HG03354 (cell line): ENCODE measurements at regions not wholly inside any gene's neighbourhood (a gene's known extent, or its start where the extent isn't known, plus 50 kb on each side); places are given as distances from the start of the nearest gene placed in this dataset.

Experiments
- ATAC-seq: cut with Tn5 transposase; IDR thresholded peaks from one replicate; pipeline ENCODE4 v1.9.1; 2021; ENCODE audit warnings: mild to moderate bottlenecking; ENCODE audit not compliant: unreplicated experiment, poor library complexity, severe bottlenecking

GRCh38 chr6:91575032-91575431 lies 988.2 kb upstream of the MAP3K7 start:
- ATAC-seq = peak; percentile 92

- ATAC-seq = no peak
Observed at GRCh38 chr6:91573826-91574416, 987.0 kb upstream of the MAP3K7 start.

- no peak for ATAC-seq
Observed at GRCh38 chr6:91572878-91573277, 986.0 kb upstream of the MAP3K7 start.

GRCh38 chr6:91569071-91569470 lies 982.2 kb upstream of the MAP3K7 start:
- ATAC-seq = no peak

- ATAC-seq = no peak
Observed at GRCh38 chr6:91566467-91566866, 979.6 kb upstream of the MAP3K7 start.

- no peak for ATAC-seq
Observed at GRCh38 chr6:91565207-91565606, 978.3 kb upstream of the MAP3K7 start.

GRCh38 chr6:91562955-91563354 lies 976.1 kb upstream of the MAP3K7 start:
- ATAC-seq = no peak

- ATAC-seq = no peak
Observed at GRCh38 chr6:91560409-91560808, 973.5 kb upstream of the MAP3K7 start.

- no peak for ATAC-seq
Observed at GRCh38 chr6:91540902-91541301, 954.0 kb upstream of the MAP3K7 start.

- ATAC-seq = no peak
Observed at GRCh38 chr6:91539456-91539855, 952.6 kb upstream of the MAP3K7 start.

GRCh38 chr6:91538622-91539021 lies 951.8 kb upstream of the MAP3K7 start:
- no peak for ATAC-seq

GRCh38 chr6:91534614-91535013 lies 947.7 kb upstream of the MAP3K7 start:
- ATAC-seq = no peak

GRCh38 chr6:91523511-91523910 lies 936.6 kb upstream of the MAP3K7 start:
- no peak for ATAC-seq

- ATAC-seq = no peak
Observed at GRCh38 chr6:91521999-91522398, 935.1 kb upstream of the MAP3K7 start.

- ATAC-seq = no peak
Observed at GRCh38 chr6:91509711-91510110, 922.8 kb upstream of the MAP3K7 start.

GRCh38 chr6:91509039-91509438 lies 922.2 kb upstream of the MAP3K7 start:
- no peak for ATAC-seq

GRCh38 chr6:91506509-91506908 lies 919.6 kb upstream of the MAP3K7 start:
- no peak for ATAC-seq

GRCh38 chr6:91505199-91505598 lies 918.3 kb upstream of the MAP3K7 start:
- no peak for ATAC-seq

GRCh38 chr6:91501930-91502329 lies 915.1 kb upstream of the MAP3K7 start:
- ATAC-seq = no peak

GRCh38 chr6:91500689-91501303 lies 913.9 kb upstream of the MAP3K7 start:
- no peak for ATAC-seq

- ATAC-seq = no peak
Observed at GRCh38 chr6:91498576-91498975, 911.7 kb upstream of the MAP3K7 start.

- ATAC-seq = no peak
Observed at GRCh38 chr6:91497770-91498169, 910.9 kb upstream of the MAP3K7 start.
